Liver (tissue), 3 donors: ENCODE measurements at regions not wholly inside any gene's neighbourhood (a gene's known extent, or its start where the extent isn't known, plus 50 kb on each side); places are given as distances from the start of the nearest gene placed in this dataset.
"Not testable (repeated sequence)": the region's sequence is repeated elsewhere in the genome, so short reads cannot be mapped to it uniquely, and the experiment has no call there.

Experiments
- YY1 ChIP-seq: IDR thresholded peaks from 2 replicates; pipeline ENCODE4 v1.6.1; 2016; ENCODE audit warnings: antibody characterized with exemption, mild to moderate bottlenecking
- TF ChIP-seq, protein P1 (sequence below): fragments of 150-350 bp; IDR thresholded peaks from 2 replicates; pipeline ENCODE4 v1.5.1; 2017; ENCODE audit warnings: improper control_type of control experiment, low read depth, low read length; ENCODE audit not compliant: missing input control
- TF ChIP-seq, protein P2 (sequence below): IDR thresholded peaks from 2 replicates; pipeline ENCODE4 v1.6.1; 2016; ENCODE audit warnings: antibody characterized with exemption
- donor health status: healthy.
- donor health status: healthy.

DNA sequence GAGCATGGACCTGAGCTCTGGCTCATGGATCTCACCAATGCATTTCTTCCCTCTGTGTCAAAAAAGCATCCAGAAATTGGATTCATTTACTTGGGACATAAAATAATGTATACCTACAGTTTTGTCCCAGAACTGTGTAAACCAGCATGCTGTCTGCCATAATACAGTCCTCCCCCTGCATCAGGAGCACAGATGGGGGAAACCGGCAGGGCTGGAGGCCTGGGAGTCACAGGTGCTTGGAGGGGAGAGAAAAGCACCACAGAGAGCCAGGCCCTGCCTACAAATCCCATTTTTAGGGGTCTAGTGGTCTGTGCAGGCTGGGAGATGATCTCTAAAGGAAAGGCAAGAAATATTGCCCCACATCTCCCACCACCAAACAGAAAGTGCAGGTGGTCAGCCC, 91.8 kb downstream of the POTEH start:
- TF ChIP-seq, protein P1, sequence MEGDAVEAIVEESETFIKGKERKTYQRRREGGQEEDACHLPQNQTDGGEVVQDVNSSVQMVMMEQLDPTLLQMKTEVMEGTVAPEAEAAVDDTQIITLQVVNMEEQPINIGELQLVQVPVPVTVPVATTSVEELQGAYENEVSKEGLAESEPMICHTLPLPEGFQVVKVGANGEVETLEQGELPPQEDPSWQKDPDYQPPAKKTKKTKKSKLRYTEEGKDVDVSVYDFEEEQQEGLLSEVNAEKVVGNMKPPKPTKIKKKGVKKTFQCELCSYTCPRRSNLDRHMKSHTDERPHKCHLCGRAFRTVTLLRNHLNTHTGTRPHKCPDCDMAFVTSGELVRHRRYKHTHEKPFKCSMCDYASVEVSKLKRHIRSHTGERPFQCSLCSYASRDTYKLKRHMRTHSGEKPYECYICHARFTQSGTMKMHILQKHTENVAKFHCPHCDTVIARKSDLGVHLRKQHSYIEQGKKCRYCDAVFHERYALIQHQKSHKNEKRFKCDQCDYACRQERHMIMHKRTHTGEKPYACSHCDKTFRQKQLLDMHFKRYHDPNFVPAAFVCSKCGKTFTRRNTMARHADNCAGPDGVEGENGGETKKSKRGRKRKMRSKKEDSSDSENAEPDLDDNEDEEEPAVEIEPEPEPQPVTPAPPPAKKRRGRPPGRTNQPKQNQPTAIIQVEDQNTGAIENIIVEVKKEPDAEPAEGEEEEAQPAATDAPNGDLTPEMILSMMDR, result not testable (repeated sequence)
- TF ChIP-seq, protein P2, sequence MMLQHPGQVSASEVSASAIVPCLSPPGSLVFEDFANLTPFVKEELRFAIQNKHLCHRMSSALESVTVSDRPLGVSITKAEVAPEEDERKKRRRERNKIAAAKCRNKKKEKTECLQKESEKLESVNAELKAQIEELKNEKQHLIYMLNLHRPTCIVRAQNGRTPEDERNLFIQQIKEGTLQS, result not testable (repeated sequence)
- not testable (repeated sequence) for TF ChIP-seq YY1
